ENCODE measurements at regions not wholly inside any gene's neighbourhood (a gene's known extent, or its start where the extent isn't known, plus 50 kb on each side); places are given as distances from the start of the nearest gene placed in this dataset.

- Histone ChIP-seq H3K27ac (ENCODE audit: low read depth, low read length) (no peak overlapping the region), H3K9me3 (ENCODE audit: low read length) (no peaks in the 10 kb centered on the region), H3K27me3 (ENCODE audit: insufficient read depth, low read length, poor library complexity, severe bottlenecking) (no peaks in the 10 kb centered on the region), H3K36me3 (ENCODE audit: insufficient read depth, low read length) (no peaks in the 10 kb centered on the region), H3K4me1 (ENCODE audit: insufficient read depth, low read length) (no peaks in the 10 kb centered on the region), H3K4me3 (ENCODE audit: low read length) (no peak overlapping the region)
- H3K4me3 Mint-ChIP-seq: no peak overlapping the region
- POLR2A ChIA-PET: no interaction called here
- no peaks in the 10 kb centered on the region for H3K4me1 Mint-ChIP-seq
- no peaks in the 10 kb centered on the region for H3K27me3 Mint-ChIP-seq
- H3K27ac Mint-ChIP-seq: no peak overlapping the region
- no peaks in the 10 kb centered on the region for H3K36me3 Mint-ChIP-seq
- no peak for DNase-seq
- CTCF ChIA-PET: no interaction called here
- peaks cover 4 to 24% (median 16%) of the 10 kb centered on the region in 5 donors for H3K9me3 Mint-ChIP-seq
These were observed 1894.5 kb upstream of the PIK3C3 start for GRCh38 chr18:40060562-40060961.

- Mint-ChIP-seq H3K9me3 (peaks cover 4 to 21% (median 13%) of the 10 kb centered on the region in 5 donors), H3K27me3 (no peaks in the 10 kb centered on the region), H3K27ac (no peak overlapping the region), H3K4me3 (no peak overlapping the region), H3K4me1 (no peaks in the 10 kb centered on the region), H3K36me3 (no peaks in the 10 kb centered on the region)
- ChIA-PET CTCF (no interaction called here), POLR2A (no interaction called here)
- Histone ChIP-seq H3K9me3 (ENCODE audit: low read length) (no peaks in the 10 kb centered on the region), H3K27ac (ENCODE audit: low read depth, low read length) (no peak overlapping the region), H3K27me3 (ENCODE audit: insufficient read depth, low read length, poor library complexity, severe bottlenecking) (no peaks in the 10 kb centered on the region), H3K36me3 (ENCODE audit: insufficient read depth, low read length) (no peaks in the 10 kb centered on the region), H3K4me1 (ENCODE audit: insufficient read depth, low read length) (no peaks in the 10 kb centered on the region), H3K4me3 (ENCODE audit: low read length) (no peak overlapping the region)
- no peak for DNase-seq
These were observed 1896.0 kb upstream of the PIK3C3 start for GRCh38 chr18:40058811-40059570.

GRCh38 chr18:40056079-40056692 lies 1898.8 kb upstream of the PIK3C3 start:
- Histone ChIP-seq H3K27ac (ENCODE audit: low read depth, low read length) (no peak overlapping the region), H3K9me3 (ENCODE audit: low read length) (no peaks in the 10 kb centered on the region), H3K4me3 (ENCODE audit: low read length) (no peak overlapping the region), H3K4me1 (ENCODE audit: insufficient read depth, low read length) (no peaks in the 10 kb centered on the region), H3K36me3 (ENCODE audit: insufficient read depth, low read length) (no peaks in the 10 kb centered on the region), H3K27me3 (ENCODE audit: insufficient read depth, low read length, poor library complexity, severe bottlenecking) (no peaks in the 10 kb centered on the region)
- Mint-ChIP-seq H3K4me3 (no peak overlapping the region), H3K4me1 (no peaks in the 10 kb centered on the region), H3K9me3 (peaks cover 6 to 18% (median 7%) of the 10 kb centered on the region in 5 donors), H3K36me3 (no peaks in the 10 kb centered on the region), H3K27ac (no peak overlapping the region), H3K27me3 (no peaks in the 10 kb centered on the region)
- DNase-seq: no peak
- ChIA-PET CTCF (interaction anchor here (1.1 kb wide), 1 partner anchor 40 kb away, joined by 3 read pairs; no protein-coding TSS in a partner anchor), POLR2A (no interaction called here)

- Histone ChIP-seq H3K36me3 (ENCODE audit: insufficient read depth, low read length) (no peaks in the 10 kb centered on the region), H3K4me1 (ENCODE audit: insufficient read depth, low read length) (no peaks in the 10 kb centered on the region), H3K27me3 (ENCODE audit: insufficient read depth, low read length, poor library complexity, severe bottlenecking) (no peaks in the 10 kb centered on the region), H3K9me3 (ENCODE audit: low read length) (no peaks in the 10 kb centered on the region), H3K27ac (ENCODE audit: low read depth, low read length) (no peak overlapping the region), H3K4me3 (ENCODE audit: low read length) (no peak overlapping the region)
- Mint-ChIP-seq H3K27me3 (no peaks in the 10 kb centered on the region), H3K36me3 (no peaks in the 10 kb centered on the region), H3K4me3 (no peak overlapping the region), H3K9me3 (peaks cover 0 to 18% (median 8%) of the 10 kb centered on the region in 5 donors), H3K4me1 (no peaks in the 10 kb centered on the region), H3K27ac (peak overlapping the region in 1 of 8 donors; percentile 1)
- ChIA-PET CTCF (no interaction called here), POLR2A (no interaction called here)
- no peak for DNase-seq
These were observed 1899.8 kb upstream of the PIK3C3 start for GRCh38 chr18:40055262-40055661.

GRCh38 chr18:40049716-40050115 lies 1905.3 kb upstream of the PIK3C3 start:
- no peak overlapping the region for H3K27ac Mint-ChIP-seq
- no peaks in the 10 kb centered on the region for H3K9me3 ChIP-seq (ENCODE audit: low read length)
- no peaks in the 10 kb centered on the region for H3K4me1 ChIP-seq (ENCODE audit: insufficient read depth, low read length)
- H3K36me3 ChIP-seq (ENCODE audit: insufficient read depth, low read length): no peaks in the 10 kb centered on the region
- H3K9me3 Mint-ChIP-seq: peaks cover 3 to 33% (median 13%) of the 10 kb centered on the region in 5 donors
- H3K27me3 ChIP-seq (ENCODE audit: insufficient read depth, low read length, poor library complexity, severe bottlenecking): no peaks in the 10 kb centered on the region
- CTCF ChIA-PET: no interaction called here
- no peaks in the 10 kb centered on the region for H3K27me3 Mint-ChIP-seq
- no peak overlapping the region for H3K4me3 ChIP-seq (ENCODE audit: low read length)
- H3K36me3 Mint-ChIP-seq: no peaks in the 10 kb centered on the region
- POLR2A ChIA-PET: no interaction called here
- H3K4me1 Mint-ChIP-seq: no peaks in the 10 kb centered on the region
- no peak overlapping the region for H3K27ac ChIP-seq (ENCODE audit: low read depth, low read length)
- no peak overlapping the region for H3K4me3 Mint-ChIP-seq
- no peak for DNase-seq

- H3K36me3 ChIP-seq (ENCODE audit: insufficient read depth, low read length): no peaks in the 10 kb centered on the region
- CTCF ChIA-PET: no interaction called here
- POLR2A ChIA-PET: no interaction called here
These were observed 1906.0 kb upstream of the PIK3C3 start for GRCh38 chr18:40048886-40049650.

GRCh38 chr18:40048253-40048652 lies 1906.8 kb upstream of the PIK3C3 start:
- ChIA-PET CTCF (no interaction called here), POLR2A (no interaction called here)
- no peaks in the 10 kb centered on the region for H3K4me1 Mint-ChIP-seq

More at GRCh38 chr18:40048886-40049650, 1906.0 kb upstream of the PIK3C3 start:
- peaks cover 3 to 27% (median 13%) of the 10 kb centered on the region in 5 donors for H3K9me3 Mint-ChIP-seq
- no peak overlapping the region for H3K27ac ChIP-seq (ENCODE audit: low read depth, low read length)
- H3K9me3 ChIP-seq (ENCODE audit: low read length): no peaks in the 10 kb centered on the region
- no peak overlapping the region for H3K4me3 Mint-ChIP-seq
- no peaks in the 10 kb centered on the region for H3K4me1 ChIP-seq (ENCODE audit: insufficient read depth, low read length)
- H3K36me3 Mint-ChIP-seq: no peaks in the 10 kb centered on the region
- H3K4me1 Mint-ChIP-seq: no peaks in the 10 kb centered on the region
- no peak for DNase-seq
- H3K4me3 ChIP-seq (ENCODE audit: low read length): no peak overlapping the region
- no peaks in the 10 kb centered on the region for H3K27me3 Mint-ChIP-seq
- no peaks in the 10 kb centered on the region for H3K27me3 ChIP-seq (ENCODE audit: insufficient read depth, low read length, poor library complexity, severe bottlenecking)
- H3K27ac Mint-ChIP-seq: no peak overlapping the region

GRCh38 chr18:40046596-40046995 lies 1908.4 kb upstream of the PIK3C3 start:
- Histone ChIP-seq H3K4me1 (ENCODE audit: insufficient read depth, low read length) (no peaks in the 10 kb centered on the region), H3K27ac (ENCODE audit: low read depth, low read length) (no peak overlapping the region), H3K27me3 (ENCODE audit: insufficient read depth, low read length, poor library complexity, severe bottlenecking) (no peaks in the 10 kb centered on the region), H3K36me3 (ENCODE audit: insufficient read depth, low read length) (no peaks in the 10 kb centered on the region), H3K9me3 (ENCODE audit: low read length) (no peaks in the 10 kb centered on the region), H3K4me3 (ENCODE audit: low read length) (no peak overlapping the region)
- peaks cover 1 to 27% (median 14%) of the 10 kb centered on the region in 5 donors for H3K9me3 Mint-ChIP-seq
- no peaks in the 10 kb centered on the region for H3K27me3 Mint-ChIP-seq
- no peak for DNase-seq
- no peak overlapping the region for H3K4me3 Mint-ChIP-seq
- ChIA-PET CTCF (no interaction called here), POLR2A (no interaction called here)
- H3K27ac Mint-ChIP-seq: no peak overlapping the region
- H3K4me1 Mint-ChIP-seq: no peaks in the 10 kb centered on the region
- no peaks in the 10 kb centered on the region for H3K36me3 Mint-ChIP-seq

More at GRCh38 chr18:40048253-40048652, 1906.8 kb upstream of the PIK3C3 start:
- Histone ChIP-seq H3K4me1 (ENCODE audit: insufficient read depth, low read length) (no peaks in the 10 kb centered on the region), H3K27ac (ENCODE audit: low read depth, low read length) (no peak overlapping the region), H3K36me3 (ENCODE audit: insufficient read depth, low read length) (no peaks in the 10 kb centered on the region), H3K27me3 (ENCODE audit: insufficient read depth, low read length, poor library complexity, severe bottlenecking) (no peaks in the 10 kb centered on the region), H3K4me3 (ENCODE audit: low read length) (no peak overlapping the region), H3K9me3 (ENCODE audit: low read length) (no peaks in the 10 kb centered on the region)
- H3K27me3 Mint-ChIP-seq: no peaks in the 10 kb centered on the region
- no peak overlapping the region for H3K4me3 Mint-ChIP-seq
- H3K36me3 Mint-ChIP-seq: no peaks in the 10 kb centered on the region
- H3K9me3 Mint-ChIP-seq: peaks cover 3 to 27% (median 14%) of the 10 kb centered on the region in 5 donors
- H3K27ac Mint-ChIP-seq: no peak overlapping the region
- DNase-seq: no peak

Measured in CD8-positive, alpha-beta memory T cell (primary cell).